Cerebellar cortex (tissue), 1 donor: ENCODE measurements at regions not wholly inside any gene's neighbourhood (a gene's known extent, or its start where the extent isn't known, plus 50 kb on each side); places are given as distances from the start of the nearest gene placed in this dataset.

ENCODE experiments used
- DNase-seq: peaks from one replicate; pipeline ENCODE4 v3.0.0-alpha.2; 2015; ENCODE audit warnings: low spot score

DNA sequence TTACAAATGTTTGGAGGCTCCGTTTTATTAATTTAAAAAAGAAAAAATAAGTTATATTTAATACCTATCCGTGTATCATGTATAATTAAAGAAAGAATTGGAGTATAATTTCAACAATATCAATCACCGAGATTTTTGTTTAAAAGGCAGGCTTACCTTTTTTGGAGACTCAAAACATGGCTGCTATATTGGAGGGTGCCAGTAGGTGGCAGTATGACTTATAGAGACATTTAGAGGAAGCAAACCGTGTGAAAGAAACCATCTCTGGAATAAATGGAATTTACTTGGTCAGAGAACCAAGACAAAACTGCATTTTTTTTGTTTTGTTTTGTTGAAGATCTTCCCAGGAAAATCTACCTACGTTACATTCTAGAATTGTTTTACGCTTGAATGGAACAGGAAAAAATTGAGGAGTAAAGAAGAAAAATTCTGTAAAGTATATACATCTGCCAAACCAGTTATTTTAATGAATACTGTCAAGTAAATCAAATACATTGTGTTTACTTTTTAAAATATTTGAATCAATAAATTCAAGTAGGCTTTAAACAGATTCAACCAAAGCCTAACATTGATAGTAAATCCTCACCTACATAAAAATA, 802.6 kb upstream of the ALCAM start:
- DNase-seq = peak; percentile 34

DNA sequence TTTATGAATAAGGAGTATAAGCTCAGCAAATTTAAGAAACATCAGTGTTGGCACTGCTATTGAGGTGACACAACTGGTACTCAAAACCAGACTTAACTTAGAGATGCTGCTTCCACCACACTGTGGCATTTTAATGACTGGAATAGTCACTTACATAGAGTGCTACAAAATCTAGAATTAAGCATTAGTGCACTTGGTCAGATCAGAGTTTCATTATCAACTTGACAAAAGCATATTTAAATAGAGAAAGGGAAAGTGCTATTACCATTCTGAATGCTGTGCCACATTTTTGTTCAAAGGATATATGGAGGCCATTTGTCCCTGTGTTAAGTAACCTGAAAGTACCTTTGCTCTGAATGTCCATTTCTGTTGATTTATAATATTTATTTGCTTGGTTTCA, 800.7 kb upstream of the ALCAM start:
- DNase-seq = no peak

DNA sequence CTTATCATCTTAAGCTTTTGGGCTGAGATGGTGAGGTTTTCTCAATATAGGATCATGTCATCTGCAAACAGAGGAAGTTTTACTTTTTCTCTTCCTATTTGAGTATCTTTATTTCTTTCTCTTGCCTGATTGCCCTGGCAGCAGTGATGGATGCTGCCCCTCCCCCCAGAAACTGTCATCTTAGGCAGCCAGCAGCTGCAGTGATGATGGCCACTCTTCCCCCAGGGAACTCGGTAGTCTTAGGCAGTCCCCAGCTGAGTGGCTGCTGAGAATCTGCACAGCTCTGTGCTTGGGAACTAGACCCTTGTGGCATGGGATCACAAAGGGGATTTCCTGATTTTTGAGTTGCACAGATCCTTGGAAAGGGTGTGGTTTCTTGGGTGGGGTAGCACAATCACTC, 791.1 kb upstream of the ALCAM start:
- no peak for DNase-seq

DNA sequence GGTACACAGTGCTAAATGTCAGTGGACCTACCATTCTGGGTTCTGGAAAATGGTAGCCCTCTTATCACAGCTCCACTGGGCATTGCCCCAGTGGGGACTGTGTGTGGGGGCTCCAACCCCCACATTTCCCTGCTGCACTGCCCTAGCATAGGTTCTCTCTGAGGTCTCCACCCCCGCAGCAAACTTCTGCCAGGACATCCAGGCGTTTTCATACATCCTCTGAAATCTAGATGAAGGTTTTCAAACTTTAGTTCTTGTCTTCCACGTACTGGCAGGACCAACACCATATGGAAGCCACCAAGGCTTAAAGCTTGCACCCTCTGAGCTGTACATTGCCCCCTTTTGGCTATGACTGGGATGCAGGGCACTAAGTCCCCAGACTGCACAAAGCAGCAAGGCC, 788.2 kb upstream of the ALCAM start:
- no peak for DNase-seq

DNA sequence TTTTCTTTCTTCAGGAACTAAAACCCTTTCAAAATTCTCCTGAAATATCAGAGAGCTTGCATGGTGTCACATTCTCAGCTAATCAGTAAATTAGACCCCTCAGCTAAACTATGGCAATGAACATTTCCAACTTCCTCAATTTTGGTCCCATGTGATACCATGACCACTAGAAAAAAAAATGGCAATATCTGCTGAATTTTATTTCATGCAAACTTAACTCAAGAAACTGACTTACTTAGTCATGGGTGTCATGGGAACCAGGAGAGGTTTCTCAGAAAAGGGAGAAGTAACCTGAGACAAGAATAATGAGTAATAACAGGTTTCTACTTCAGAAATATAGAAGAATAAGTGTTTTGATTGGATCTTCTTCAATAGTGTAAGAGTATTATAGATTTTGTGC, 784.6 kb upstream of the ALCAM start:
- no peak for DNase-seq

DNA sequence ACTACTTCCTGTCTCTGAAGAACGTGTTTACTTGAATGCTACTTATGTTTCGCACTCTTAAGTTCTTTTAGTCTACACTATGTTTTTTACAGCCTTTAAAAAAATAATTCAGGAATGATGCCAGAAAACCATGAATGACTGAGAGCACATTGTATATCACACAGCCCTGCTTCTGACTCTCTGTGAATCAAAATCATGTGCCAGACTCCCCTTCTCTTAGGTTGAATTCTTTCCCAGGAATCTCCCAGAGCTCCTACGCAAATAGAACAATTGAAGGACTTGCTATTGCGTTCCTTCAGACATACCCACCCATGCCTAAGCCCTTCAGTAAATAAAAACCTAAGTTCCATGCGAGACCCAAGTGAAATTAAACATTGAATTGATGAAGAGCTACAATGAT, 782.0 kb upstream of the ALCAM start:
- DNase-seq = no peak

DNA sequence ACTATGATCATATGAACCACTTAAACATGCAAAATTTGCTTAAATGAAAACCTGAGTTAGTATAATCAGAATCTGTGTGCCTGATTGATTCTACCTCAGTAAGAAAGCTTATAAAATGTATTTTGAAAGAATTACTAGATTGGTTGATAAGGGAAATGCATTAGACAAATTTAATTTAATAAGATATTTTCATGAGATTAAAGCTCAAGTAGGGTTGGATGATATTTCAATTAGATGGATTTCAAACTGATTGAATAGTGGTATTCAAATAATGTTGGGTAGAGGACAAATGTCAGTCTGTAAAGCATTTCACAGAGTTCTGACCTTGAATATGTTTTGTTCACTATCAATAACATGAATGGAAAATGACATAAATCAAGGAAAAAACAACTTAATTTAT, 780.4 kb upstream of the ALCAM start:
- DNase-seq = no peak

DNA sequence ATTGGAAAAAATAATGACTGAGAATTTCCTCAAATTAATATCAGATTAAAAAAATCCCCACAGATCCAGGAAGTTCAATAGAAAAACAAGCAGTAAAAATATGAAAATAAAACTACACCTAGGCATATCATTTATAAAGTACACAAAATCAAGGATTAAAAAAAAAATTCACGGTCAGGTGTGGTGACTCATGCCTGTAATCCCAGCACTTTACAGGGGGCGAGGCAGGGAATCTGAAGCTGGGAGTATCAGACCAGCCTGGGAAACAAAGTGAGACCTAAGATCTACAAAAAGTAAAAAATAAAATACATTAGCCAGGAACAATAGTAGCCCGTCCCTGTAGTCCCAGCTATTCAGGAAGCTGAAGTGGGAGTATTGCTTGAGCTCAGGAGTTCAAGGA, 778.3 kb upstream of the ALCAM start:
- no peak for DNase-seq

DNA sequence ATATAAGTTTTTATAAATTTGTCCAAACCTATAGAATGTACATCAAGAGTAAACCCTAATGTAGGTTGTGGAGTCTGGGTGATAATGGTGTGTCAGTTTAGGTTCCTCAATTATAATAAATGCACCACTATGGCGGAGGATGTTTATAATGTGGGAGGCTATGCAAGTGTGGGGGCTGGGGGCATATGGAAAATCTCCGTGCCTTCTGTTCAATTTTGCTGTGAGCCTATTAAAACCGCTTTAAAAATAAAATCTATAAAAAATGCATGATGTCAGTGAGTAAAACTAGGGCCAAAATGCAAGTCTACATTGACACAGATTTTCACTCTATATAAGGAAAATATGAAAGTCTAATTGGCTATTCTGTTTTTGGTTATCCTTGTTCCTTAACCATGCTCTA, 774.9 kb upstream of the ALCAM start:
- no peak for DNase-seq

DNA sequence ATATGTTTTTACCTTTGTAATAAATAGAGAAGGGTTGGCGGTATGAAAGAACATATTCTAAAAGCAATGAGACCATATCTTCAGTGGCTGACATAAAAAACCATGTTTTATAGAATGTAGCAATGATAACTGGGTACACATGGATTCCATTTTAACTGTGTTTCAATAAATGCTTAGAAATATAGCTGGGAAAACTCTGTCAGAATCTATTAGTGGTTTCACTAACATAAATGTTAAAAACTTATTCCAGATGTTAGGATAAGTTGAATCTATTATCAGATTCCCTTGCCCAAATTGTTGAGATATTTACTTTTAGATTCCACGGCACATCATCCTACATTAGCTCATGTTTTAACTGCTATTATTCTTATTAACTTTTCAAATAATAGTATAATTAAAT, 772.2 kb upstream of the ALCAM start:
- DNase-seq = no peak

DNA sequence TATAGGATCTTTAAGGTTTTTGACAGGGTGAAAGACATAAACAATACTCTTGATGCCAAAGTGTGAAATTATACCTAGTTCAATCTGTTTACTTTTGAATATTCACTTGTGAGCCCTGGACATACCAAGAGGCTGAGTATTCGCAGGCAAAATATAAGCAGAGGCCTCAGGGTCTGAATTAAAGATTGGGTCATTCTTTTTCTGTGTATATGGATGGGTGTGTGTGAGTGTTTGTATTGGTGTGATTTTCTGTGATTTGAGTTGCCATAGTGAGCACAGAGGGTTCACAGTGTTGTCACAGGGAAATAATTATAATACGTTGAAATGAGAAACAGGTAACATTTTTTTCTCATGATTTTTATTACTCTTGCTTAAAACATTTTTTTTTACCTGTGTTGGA, 770.7 kb upstream of the ALCAM start:
- DNase-seq = no peak

DNA sequence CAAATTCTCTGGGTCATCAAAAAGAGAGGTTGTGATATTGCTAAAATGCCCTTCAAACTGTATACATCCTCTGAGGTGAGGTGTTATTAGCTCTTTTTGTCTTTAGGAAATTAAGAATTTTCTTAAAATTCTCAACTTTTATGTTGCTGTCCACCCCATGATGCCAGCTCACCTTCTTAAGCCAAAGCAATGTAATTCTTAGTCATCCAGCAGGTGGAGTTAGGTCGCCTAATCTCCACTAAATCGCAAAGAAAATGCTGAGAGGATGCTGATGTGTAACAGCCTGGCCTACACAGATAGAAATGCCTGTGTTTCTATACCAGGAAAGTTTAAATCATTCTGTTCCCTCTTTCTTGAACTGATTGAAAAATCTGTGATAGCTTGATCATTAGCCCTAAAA, 770.2 kb upstream of the ALCAM start:
- DNase-seq = peak; percentile 35

DNA sequence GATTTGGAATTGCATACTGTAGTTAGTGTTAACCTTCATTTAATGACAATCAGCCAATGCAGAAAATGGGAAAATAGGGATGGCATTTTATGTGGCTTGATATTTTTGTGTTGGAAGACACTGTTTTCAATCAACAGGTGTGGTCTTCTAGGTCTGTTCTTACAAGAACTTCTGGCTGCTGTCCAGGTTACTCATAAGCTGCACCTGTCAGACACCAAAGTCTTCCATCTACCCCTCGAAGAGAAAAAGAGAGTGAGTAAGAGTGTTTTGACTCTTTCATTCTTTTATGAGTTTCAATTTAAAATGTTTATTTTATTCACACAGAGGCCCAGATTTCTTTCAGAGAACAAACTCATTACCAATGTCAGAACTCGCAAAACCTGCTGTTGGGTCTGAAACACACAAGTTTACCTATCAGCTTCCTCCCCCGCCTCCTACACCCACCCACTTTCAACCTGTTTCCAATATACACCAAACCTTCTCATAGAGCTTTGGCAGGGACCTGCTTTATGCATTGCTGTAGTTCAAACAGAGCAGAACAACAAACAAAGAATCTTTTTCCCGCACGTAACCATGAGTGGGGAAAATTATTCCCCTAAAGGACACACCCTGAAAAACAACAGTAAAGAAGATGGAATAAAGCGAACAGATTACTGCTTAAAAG, 767.7 kb upstream of the ALCAM start:
- DNase-seq = no peak

DNA sequence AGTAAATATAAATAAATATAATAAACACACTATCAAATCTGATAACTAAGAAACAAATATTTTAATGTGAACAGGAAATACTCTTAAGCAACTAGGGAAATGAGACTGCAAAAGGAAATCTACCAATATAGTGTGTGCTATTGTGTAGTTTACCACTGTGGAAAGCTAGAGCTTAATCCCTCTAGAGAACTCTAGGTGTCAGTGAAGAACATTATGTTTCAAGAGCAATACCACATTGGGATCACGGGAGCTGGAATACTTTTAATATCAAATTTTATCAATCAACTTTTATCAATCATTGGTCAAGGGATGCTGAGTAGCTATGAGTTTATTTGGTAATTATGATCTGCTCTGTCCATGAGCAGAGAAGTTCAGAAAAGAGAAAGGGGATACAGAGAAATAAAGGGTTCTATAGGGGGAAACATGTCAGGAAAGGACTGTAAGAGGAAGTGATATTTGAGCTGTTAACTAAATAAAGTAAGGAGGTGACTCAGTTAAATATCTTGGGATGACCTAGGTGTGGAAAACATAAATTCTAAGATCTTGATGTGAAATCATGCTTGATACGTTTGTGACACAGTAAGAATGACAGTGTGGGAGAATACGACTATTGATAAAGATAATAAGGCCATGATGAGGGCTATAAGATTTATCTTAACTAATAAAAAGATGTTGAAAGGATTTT, 762.2 kb upstream of the ALCAM start:
- DNase-seq = no peak

DNA sequence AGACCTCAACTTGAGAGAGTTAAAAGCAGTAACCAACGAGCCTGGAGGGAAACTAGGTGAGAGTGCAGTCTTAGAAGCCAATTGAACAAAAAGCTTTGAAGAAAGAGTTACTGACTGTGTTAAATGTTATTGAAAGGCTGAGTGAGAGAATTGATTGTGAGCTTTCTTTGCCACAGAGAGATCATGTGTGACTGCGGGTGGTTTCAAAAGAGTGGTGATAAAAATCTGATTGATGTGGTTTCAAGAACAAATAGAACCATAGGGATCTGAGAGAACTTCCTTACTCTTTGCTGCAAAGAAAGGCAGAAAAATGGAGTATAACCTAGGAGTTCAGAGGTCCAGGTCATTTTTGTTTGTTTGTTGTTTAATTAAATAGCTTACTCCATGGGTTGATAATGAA, 759.9 kb upstream of the ALCAM start:
- no peak for DNase-seq

DNA sequence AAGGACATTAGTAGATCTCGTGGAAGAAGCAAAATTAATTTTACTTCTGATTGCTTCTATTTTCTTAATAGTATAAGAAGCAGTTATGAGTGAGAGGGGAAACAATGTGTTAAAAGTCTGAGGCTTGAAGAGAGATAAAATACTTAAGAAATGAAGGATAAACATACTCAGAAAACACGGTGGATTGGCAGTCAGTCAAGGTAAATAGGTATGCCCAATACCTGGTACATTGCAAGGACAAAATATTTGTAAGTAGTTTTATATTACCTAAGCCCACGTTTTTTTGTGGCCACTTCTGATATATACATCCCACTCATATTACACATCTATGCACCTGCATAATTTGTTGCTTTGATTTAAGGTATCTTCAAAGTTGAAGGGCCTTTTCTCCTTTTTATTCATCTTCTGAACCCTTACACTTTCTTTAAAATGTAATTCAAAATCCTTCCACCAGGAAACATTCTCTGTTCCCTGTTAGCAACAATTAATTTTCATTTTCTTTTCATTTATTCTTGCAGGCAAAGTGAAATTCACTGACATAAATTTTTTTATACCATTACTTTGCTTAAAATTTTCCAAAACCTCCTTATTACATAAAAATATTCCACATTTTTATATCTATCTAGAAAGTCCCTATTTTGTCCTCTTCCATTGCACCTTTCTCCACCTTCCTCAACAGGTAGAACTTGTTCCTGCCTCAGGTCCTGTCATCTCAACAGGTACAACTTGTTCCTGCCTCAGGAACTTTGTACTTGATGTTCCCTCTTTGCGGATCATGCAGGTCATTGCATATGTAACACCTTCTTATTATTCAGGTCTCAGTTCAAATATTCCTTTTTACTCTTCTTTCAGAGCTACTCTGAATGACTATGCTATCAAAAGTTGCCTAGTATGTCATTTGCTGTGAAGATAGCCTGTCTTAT, 755.7 kb upstream of the ALCAM start:
- DNase-seq = no peak

DNA sequence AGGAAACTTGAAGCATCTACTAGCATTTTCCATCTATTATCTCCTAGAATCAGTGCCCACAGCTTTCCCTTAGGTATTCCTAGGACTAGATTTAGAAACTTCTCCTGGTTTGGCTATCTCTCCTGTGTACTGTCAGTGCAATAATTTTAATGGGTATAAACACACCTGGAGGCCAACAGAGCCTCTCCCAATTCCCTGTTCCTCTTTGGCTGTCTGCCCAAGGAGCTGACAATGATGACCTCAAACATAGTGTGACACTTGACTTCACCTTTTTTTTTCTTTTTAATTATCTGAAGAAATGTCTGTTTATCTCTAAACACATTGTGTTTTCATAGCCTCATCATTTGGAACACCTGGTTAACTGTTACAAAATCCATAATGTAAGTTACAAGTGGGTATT, 754.5 kb upstream of the ALCAM start:
- DNase-seq = no peak

DNA sequence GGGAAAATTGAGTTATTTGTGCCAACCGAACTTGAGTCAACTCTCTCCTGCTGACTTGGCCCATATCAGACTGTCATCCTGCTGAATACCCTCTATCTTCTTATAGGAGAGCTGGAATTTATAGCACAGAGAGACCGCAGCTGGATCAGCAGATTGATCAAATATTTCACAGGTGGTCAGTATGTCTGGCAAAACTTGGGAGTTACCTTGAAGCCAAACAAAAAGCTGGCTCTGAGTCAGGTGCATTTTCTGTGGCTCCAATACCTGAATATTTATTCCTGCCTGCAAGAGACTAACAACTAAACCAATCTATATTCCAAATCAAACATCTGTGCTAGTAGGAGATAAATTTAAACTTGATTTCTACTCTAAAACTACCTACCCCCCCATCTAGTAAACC, 752.1 kb upstream of the ALCAM start:
- DNase-seq = no peak

DNA sequence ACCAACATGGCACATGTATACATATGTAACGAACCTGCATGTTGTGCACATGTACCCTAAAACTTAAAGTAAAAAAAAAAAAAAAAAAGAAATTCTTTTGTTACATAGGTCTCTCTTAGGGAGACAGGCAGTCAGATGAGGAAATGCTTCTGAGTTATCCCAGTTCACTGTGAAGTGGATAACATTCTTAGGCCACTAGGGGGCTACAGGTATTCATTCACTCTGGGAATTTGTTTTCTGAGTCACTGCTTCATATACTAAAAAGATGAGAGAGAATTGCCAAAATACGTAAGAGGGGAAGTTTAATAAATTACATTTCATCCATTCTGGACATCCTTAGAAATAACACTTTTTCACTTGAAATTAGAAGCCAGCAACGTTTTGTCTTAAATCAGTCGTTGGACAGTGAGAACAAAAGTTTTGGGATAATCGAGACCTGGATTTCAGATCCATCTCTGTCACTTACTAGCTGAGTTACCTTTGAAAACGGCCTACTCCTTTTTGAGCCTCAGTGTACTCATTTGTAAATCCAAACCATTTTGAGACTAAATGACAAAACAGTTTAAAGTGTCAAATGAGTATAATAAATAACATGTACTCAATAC, 738.4 kb upstream of the ALCAM start:
- DNase-seq = peak; percentile 16

DNA sequence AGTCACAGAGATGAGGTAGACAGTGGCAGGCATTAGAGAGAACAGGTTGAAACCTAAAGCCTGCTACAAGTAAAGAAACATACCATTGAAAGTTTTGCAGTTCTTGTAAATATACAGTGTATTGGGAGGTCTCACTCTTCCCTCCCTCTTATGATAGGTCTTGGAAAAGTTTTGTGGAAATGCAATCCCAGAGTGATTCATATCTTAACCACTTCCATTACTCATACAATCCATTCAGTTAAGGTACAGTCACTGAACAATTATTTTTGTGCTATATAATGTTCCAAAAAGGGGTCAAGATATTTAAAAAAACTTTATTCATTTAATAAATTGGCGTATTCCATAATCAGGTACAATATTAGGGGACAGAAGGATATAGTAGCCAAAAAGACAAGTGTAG, 737.7 kb upstream of the ALCAM start:
- no peak for DNase-seq

DNA sequence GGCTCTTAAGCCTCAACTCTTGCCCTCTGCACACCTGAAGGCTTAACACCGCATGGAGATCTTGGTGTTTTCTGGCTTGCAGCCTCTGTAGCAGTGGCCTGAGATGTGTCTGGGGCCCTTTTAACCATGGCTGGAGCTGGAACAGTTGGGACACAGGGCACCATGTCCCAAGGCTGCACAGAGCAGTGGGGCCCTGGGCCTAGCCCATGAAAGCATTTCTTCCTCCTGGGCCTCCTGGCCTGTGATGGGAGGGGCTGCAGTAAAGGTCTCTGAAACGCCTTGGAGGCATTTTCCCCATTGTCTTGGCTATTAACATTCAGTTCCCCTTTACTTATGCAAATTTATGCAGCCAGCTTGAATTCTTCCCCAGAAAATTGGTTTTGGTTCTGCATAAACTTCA, 735.5 kb upstream of the ALCAM start:
- no peak for DNase-seq

DNA sequence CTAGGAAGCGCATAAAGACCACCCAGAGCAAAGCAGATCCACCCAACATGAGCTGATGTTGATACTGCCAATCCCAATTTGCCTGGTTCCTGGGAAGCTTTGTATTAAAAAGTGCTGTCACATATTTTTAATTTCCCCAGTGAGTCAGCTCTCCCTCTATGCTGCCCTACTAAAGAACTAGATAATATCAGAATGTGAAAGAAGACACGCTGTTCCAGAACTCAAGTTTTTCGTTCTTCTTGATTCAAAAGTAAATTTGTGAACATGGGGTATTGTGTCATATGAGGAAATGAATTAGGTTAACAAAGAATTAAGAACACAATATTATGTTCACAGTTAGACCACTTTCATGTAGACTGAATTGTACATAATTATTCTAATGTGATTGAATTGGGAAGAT, 734.2 kb upstream of the ALCAM start:
- DNase-seq = no peak
